C4-2B (cell line): ENCODE measurements at regions not wholly inside any gene's neighbourhood (a gene's known extent, or its start where the extent isn't known, plus 50 kb on each side); places are given as distances from the start of the nearest gene placed in this dataset.
"Not testable (repeated sequence)": the region's sequence is repeated elsewhere in the genome, so short reads cannot be mapped to it uniquely, and the experiment has no call there.

ENCODE experiments used
- H3K27ac ChIP-seq: fragments of 450-650 bp; 2 replicates; pipeline ENCODE4 v1.5.1; 2017
- CTCF ChIP-seq: fragments of 450-650 bp; conservative IDR thresholded peaks from 2 replicates; pipeline ENCODE4 v1.5.1; 2017; ENCODE audit warnings: mild to moderate bottlenecking
- ZFX ChIP-seq: fragments of 450-650 bp; IDR thresholded peaks from 2 replicates; pipeline ENCODE4 v1.6.1; 2017

- no peak overlapping the region for H3K27ac ChIP-seq
- TF ChIP-seq CTCF (no peak), ZFX (no peak)
Observed at GRCh38 chr5:166285361-166285760, 2006.1 kb upstream of the WWC1 start.

- no peak for TF ChIP-seq ZFX
Observed at GRCh38 chr5:166286832-166287231, 2004.6 kb upstream of the WWC1 start.

DNA sequence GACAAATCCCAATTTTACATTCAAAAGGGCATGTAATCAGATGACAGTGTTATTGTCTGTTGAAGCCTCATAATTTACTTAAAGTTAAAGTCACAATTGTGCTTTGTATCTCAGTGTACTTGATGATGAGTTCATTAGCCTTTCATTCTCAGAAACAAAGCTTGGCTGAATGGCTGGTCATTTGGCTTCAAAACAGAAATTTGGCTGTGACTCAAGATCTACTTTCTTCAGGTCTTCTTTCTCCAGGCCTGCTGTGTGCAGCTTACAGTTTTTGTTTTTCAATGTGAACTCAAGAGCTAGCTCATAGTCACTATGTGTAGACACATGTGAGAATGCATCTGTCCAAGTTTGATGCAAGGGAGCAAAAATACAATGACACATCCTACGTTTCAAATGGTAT lies 2003.6 kb upstream of the WWC1 start:
- H3K27ac ChIP-seq = no peak overlapping the region
- TF ChIP-seq CTCF = no peak
- TF ChIP-seq ZFX = no peak

More at GRCh38 chr5:166286832-166287231, 2004.6 kb upstream of the WWC1 start:
- no peak overlapping the region for H3K27ac ChIP-seq

- H3K27ac ChIP-seq = not testable (repeated sequence)
Observed at GRCh38 chr5:166291800-166292199, 1999.6 kb upstream of the WWC1 start.

GRCh38 chr5:166293892-166294291 lies 1997.6 kb upstream of the WWC1 start:
- no peak for TF ChIP-seq ZFX
- no peak for TF ChIP-seq CTCF
- H3K27ac ChIP-seq = no peak overlapping the region

GRCh38 chr5:166302166-166302565 lies 1989.3 kb upstream of the WWC1 start:
- H3K27ac ChIP-seq = no peak overlapping the region
- TF ChIP-seq CTCF = no peak
- TF ChIP-seq ZFX = no peak

DNA sequence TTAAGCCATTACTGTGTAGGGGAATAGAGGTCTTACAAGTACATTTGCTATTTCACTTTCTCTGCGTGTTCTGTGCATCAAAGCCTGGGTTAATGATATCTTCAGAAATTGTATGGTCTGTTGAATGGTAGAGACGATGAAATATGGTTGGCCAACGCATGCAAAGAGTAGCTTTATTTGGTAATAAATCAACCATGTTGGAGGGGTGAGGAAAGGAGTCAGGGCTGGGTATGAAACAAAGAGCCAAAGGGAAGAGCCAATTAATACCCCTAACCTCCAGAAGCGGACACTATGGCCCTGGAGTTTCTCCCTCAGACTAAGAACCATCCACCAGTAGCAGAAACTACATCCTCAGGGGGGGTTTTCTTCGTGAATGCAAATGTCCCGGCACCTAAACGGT lies 1974.0 kb upstream of the WWC1 start:
- no peak overlapping the region for H3K27ac ChIP-seq
- TF ChIP-seq ZFX (no peak), CTCF (no peak)

- TF ChIP-seq CTCF = no peak
- H3K27ac ChIP-seq = no peak overlapping the region
Observed at GRCh38 chr5:166320920-166321480, 1970.4 kb upstream of the WWC1 start.
